ENCODE measurements at regions not wholly inside any gene's neighbourhood (a gene's known extent, or its start where the extent isn't known, plus 50 kb on each side); places are given as distances from the start of the nearest gene placed in this dataset.
"Not testable (repeated sequence)": the region's sequence is repeated elsewhere in the genome, so short reads cannot be mapped to it uniquely, and the experiment has no call there.

DNA sequence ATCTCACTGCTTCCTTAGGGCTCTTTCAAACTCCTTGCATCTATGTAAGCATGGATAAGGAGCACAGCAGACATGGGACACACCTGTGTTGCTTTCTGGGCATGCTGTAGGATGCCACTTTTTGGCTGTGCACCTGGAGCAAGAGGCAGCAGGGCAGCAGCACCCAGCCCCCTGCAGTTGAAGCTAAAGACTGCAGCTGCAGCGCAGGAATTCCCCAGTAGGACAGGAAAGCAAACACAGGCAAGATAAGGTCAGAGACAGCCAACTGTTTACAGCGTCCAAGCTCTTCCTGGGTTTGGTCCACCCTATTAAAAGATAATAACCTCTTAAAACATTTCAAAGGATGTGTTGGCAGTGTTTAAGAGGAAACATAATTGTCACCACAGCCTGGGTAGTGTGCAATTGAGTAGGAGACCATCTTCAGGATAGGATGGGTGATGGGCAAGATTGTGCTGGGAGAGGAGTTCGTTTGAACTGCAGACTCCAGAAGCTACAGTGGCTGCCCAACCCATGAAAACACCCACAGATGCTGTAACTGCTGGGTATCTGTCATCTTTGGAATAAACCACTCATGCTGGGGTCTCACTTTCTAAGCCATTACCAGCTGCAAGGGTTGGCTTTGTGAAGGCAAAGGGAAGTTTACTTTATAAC, 242.3 kb upstream of the PLGLB1 start:
- not testable (repeated sequence) for DNase-seq (ENCODE audit: low read depth)

DNA sequence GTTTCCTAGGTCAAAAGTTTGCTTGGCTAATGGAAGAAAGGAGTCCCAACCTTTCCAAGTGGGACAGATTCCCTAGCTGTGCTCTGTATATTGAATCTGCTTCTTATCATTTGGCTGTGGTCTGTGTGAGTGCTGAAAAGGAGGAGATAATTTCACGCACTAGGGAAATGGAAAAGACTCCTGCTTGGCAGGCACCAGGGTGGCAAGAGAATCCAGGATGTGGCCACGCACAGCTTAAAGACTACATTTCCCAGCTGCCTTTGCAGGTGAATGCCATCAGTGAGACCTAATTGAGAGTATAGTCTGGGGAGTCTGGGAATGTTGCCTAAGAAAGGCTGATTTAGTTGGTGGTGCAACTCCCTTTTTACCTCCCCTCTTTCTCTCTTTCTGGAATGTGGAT, 253.5 kb upstream of the PLGLB1 start:
- DNase-seq (ENCODE audit: low read depth) = not testable (repeated sequence)

DNA sequence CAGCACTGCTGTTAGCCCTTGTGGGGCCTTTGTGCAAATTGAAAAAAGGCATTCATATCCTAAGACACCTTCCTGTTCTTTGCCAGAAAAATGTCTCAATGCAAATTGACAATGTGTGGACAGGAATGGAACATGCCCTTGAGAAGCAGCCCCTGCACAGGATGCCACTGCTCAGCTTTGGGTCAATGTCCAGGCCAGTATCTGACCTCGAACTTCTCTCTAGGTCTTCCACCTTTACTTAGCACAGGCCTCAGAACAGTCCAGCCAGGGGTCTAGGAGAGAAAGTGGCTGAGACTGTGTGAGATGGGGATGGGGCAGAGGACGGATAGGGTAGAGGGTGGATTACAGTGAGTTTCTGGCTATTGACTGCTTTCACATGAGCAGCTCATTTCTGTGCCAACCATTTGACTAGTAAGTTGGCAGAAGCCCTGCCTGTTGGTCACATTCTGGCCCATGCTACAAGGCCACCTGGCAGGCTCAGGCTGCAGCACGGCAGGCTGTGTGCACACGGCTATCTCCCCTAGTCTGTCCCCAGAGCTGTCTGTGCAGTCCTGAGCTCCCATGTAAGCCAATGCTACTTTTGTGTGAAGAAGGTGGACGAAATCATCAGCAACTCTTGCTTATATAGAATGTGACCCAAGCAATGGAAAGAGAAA, 254.5 kb upstream of the PLGLB1 start:
- not testable (repeated sequence) for DNase-seq (ENCODE audit: low read depth)

DNA sequence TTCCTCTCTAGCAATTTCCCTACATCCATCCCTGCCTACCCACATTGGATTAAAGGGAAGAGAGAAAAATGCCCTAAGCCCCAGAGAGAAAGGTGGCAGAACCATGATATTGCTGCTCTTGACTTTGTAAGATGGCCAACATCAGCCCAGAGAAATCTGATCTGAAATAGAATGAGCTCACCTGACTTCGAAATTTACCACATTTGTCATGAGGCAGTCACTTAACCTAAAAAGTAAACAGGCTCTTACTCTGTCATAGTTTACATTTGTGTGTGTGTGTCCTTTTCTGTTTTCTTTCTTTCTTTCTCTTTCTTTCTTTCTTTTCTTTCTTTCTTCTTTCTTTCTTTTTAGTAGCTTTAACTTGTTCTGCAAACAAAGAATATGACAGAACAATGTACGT, 255.0 kb upstream of the PLGLB1 start:
- DNase-seq (ENCODE audit: low read depth) = not testable (repeated sequence)

DNA sequence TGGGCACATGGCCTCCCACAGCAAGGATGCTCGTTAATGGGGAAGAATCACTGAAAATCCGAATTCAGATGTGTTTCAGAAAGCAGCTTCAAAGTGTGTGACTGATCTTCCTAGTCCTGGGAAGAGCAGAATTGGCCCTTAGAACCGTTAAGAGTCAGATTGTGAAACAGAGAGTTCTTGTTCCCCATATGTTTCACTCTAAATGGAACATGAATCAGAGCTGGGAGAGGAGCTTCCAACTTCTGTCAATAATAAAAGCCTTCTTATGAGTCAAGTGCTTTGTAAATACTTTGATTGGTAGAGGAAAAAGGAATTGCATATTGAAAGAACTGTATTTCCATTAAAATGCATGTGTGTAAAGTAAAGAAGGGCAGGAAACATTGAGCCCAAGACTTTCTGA, 256.1 kb upstream of the PLGLB1 start:
- DNase-seq (ENCODE audit: low read depth) = not testable (repeated sequence)

DNA sequence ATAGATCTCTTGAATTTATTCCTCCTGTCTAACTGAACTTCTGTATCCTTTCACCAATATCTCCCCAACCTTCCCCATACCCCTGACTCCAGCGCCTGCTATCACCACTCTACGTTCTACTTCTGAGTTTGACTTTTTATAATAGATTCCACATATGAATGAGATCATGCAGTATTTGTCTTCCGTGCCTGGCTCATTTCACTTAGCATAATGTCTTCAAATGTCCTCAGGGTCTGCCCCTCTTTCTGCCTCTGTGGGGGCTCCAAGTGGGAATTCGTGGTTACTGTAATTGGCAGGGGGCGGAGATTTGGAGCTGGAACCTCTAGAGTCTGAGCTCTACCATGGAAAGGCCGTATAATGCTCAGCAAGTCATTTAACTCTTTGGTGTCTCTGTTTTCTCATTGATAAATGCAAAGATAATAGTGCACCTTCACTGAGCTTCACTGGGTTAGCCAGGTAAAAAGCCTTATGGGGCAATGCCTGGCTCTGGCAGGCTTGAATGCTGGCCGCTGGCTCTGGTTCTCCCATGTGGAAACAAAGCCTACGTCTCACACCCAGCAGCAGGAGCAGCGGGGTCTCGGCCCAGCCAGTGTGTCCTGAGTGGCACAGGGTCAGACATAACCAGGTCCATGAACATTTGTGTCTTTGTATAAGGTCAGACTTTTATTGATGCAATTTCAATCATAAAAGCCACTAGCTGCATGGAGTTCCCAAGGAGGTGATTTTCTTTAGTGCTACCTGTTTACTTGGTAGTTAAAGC, 259.1 kb upstream of the PLGLB1 start:
- not testable (repeated sequence) for DNase-seq (ENCODE audit: low read depth)

DNA sequence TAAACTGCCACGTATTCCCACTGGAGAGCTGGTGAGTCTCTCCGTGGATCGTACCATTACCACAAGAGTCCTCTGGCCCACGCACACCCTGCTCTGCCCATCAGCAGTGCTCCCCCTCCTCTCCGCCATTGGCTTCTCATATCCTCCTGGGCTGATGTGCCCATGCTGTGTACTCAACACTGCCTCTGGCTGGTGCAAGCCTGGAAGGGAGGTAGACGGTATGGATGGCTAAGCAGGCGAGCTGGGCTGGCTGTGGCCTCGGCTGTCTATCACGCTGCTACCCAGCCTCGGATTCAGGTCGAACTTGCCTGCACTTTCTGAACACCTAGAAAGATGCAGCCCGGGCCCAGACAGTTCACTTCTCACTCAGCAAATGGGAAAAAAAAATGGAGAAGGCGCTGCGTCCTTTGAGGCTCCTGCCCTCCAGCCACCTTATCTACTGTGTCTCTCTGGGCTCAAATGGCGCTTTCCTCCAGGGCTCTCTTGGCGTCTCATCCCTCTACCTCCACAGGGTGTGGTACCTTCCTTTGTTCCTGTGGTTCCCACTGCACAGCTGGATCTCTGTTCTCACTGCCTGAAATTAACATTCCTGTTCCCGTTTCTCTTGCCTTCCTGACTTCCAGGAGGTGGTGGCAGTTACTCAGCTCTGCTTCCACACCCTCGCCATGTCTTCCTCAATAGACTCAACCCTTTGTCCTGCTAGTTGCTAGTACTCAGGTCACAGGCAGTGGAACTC, 262.3 kb upstream of the PLGLB1 start:
- not testable (repeated sequence) for DNase-seq (ENCODE audit: low read depth)

DNA sequence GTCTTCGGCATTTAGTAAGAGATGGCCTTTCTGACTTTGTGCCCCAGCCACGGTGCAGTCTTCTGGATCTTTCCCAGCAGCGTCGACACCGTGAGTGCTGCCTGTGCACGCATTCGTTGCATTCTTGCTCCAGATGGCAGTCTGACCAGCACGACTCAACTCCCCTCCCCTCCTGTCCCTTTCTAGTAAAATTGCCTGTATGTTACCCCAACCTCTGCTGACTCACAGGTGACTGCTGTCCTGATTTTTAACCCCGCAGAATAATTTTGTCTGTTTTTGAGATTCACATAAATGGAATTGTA, 262.8 kb upstream of the PLGLB1 start:
- DNase-seq (ENCODE audit: low read depth) = not testable (repeated sequence)

DNA sequence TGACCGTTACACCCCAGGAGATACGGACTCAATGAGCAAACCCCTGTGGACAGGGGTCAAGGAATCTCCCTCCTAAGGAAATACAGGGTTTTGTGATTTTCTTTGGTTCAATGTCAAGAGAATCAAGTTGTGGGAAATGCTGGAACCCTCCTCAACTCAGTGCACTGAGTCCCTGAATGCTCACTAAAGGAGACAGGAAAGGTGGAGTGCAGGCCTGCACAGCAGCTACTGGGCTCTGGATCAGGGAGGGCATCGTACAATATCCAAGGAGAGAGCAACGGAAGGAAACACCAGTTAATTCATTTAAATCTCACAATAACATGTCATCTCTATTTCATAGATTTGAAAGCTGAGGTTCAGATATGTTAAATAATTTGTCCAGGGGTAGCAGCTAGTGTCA, 263.5 kb upstream of the PLGLB1 start:
- DNase-seq (ENCODE audit: low read depth) = not testable (repeated sequence)

DNA sequence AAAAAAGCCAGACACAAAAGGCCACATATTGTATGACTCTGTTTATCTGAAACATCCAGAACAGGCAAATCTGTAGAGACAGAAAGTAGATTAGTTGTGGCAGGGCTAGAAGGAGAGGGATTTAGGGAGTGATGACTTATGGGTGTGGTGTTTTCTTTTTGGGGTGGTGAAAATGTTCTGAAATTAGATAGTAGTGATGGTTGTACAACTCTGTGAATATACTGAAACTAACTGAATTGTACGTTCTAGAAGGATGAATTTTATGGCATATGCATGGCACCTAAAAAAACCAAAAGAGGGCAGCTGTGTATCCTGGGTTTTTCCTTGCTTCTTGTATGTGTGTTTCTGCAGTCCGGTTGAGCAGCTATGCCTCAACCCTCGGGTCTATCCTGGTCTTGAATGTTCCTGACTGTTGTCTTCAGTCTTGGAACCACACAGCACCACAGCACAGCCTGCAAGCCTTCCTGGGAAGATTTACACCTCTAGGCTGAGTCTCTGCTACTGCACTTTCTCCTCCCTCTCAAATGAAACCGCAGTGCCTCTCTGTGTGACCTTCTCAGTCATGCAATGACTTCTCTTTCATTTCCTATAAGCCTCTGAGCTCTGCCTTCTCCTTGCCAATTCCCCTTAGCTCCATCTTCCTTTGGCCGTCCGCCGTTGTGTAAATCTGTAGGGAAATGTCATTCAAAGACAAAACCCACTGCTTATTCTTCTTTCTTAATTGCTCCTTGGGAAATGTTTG, 269.1 kb upstream of the PLGLB1 start:
- DNase-seq (ENCODE audit: low read depth) = peak; percentile 3

DNA sequence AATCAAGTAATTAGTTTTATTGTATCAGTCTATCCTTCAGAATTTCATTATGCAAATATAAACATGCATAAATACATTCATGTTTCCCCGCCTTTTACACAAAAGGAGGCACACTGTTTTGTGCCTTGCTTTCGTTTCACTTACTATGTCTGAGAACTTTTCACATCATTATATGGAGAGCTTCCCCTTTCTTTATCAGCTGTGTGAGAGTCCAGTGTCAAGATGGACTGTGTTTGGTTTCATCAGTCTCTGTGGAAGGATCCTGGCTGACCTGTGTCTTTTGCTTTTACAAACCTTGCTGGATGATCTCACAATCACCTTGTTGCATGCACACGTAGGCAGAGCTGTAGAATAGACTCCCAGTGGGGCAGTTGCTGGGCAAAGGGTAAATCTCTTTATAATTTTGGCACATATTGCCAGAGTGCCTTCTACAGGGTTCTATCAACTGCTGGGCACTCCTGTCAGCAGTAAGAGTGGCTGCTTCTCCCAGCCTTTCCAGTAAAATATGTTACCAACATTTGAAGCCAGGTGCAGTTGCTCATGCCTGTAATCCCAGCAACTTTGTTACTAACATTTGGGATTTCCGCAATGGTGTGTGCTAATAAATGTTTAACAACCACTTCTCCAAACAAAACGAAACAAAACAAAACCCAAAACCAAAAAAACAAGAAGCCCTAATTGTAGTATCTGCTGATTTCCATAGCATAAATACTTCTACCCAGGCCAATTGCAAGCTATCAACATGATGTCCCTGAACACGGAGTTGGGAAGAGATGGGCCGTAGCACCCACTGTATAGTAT, 270.0 kb upstream of the PLGLB1 start:
- not testable (repeated sequence) for DNase-seq (ENCODE audit: low read depth)

DNA sequence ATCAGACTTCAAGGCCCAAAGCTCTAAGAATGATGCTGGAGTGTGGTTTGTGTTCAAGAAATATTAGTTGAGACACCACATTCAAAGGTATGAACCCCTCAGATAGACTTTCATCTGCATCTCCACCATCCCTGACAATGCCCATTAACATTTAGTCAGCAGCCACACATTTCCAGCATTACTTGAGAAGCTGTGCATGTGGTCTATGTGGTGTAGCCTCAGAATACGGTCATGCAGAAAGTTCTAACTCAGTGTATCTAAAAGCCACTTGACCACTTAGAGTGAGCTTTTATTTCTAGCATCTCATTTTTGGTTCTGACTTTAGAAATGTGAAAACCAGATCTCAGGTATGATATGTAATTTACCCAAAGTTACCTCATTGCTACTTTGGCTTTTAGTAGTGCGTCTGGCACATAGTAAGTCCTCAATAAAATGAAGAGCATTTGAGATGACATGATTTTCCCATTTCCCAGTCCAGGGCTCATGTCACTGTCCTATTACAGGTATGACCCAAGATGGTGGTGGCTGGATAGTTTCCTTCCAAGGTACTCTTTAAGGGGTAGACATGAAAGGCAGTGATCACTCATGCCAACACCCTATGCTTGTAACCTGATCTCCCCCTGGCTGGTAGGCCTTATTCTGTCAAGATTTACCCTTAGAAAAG, 272.4 kb upstream of the PLGLB1 start:
- not testable (repeated sequence) for DNase-seq (ENCODE audit: low read depth)

DNA sequence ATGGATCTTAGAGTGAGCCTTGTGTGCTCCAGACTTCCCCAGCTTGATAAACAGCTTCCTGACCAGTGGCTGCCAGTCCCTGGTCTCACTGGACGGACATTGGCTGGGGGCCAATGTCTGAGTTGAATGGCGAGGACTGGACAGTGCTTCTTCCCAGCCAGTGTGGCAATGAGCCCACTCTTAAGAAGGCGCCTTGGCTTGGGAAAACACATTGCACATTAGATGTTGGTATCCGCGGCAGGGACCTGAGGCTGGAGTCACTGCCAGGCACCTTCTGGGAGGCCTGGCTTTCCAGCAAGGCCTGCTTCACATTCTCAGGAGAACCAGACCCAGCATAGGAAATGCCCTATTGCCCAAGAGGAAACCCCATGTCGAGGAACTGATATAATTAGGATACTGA, 273.5 kb upstream of the PLGLB1 start:
- not testable (repeated sequence) for DNase-seq (ENCODE audit: low read depth)

DNA sequence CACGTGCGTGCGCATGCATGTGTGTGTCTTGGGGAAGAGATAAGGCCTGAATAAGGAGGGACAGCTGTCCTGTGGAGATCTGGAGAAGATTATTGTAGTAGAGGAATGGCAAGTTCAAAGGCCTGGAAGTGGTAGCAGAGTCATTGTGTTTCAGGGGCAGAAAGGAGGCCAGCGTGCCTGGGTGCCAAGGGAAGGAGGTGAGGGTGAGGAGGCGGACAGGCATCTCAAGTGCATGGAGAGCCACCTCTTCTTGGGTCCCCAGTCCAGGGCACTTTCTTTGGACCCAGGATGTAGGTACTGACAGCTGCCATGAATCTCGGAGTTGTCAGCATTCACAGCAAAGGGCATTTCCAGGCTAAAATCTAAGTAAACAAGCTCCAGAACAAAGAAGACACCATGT, 279.7 kb upstream of the PLGLB1 start:
- not testable (repeated sequence) for DNase-seq (ENCODE audit: low read depth)

DNA sequence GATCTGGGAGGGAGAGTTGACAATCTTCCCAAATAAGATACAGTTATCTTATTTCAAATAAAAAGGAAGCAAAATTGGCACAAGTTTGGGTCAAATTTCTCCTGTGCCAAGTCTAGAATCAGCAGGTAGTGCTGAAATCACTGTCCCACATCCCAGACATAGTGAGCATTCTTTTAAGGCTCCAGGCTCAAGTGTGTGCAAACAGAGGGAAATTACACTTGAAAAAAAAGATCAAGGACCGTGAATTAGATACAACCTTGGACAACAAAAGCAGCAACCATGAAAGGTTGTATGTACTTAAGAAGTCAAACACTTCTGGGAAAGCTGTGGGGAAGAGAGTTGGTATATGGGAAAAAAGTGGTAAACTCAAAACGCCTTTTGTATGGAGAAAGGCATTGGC, 280.2 kb upstream of the PLGLB1 start:
- not testable (repeated sequence) for DNase-seq (ENCODE audit: low read depth)

DNA sequence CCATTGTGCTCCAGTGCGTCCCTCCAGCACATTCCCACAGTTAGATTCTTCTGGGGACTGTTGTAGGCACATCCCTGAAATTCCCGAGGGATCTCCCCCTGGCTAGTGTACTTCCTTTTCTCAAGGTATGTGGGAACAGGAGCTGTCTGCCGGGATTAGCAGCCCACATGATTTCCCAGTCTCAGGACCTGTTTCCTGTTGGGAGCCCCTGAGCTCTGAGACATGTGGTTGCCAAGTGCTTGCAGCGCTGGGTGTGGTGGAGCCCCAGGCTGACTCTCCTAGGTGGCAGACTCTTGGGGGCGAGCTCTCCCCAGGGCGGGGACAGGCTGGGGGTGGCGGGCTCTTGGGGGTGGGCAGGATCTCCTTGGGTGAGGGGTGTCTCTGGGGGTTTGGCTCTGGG, 287.0 kb upstream of the PLGLB1 start:
- DNase-seq (ENCODE audit: low read depth) = not testable (repeated sequence)

DNA sequence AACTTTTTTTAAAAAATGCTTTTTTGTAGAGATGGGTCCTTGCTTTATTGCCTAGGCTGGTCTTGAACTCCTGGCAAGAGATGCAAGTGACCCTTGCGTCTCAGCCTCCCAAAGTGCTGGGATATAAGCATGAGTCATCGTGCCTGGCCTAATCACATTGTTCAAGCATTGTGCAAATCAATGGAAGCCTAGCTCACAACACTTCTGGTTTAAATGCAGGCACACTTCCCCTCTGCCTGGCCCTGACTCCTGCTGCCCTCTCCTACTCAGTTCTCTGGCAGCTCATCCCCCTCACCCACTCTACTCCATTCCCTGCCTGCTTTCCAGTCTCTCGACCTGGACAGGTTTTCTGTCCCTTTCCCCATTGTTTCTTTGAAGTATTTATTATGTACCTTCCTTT, 288.1 kb upstream of the PLGLB1 start:
- DNase-seq (ENCODE audit: low read depth) = not testable (repeated sequence)

DNA sequence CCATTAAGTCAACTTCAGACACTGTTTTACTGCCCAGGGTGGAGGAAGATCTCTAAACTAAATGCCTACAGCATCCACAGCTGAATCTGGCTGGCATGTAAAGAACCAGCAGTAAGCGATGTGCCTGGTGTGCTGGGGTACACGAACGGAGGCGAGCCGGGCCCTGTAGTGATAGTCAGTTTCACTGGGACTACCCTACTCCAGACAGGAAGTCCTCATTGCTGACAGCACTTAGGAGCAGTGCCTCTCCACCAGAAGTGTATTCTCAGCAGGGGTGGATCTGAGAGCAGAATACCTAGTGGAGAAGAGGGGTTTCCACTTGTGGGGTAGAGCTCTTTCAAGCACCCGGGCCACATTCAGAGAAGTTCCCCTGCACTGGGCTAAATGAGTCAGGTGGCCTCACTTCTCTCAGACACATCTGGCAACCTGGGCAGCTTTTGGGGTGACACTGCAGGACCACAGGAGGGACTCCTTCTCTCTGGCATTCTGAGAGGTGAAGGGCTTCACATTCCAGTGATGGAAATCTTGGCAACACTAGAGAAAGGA, 290.3 kb upstream of the PLGLB1 start:
- not testable (repeated sequence) for DNase-seq (ENCODE audit: low read depth)

DNA sequence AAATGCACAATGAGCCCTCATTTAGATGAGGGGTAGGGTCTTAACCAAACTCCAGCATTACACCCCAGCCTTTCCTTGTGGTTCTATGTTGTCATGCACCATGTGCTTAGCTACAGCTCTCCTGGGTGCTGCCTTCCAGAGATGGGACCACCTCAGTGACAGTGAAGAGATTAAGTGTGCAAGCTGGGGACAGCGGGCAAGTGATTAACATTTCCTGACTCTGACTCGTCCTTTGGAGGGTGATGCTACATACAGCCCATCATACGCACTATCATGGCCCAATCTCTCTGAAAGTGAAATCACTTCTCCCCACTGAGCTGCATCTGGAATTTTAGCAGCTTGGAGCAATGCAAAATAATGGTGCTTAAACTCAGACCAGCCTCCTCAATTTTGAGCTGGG, 293.0 kb upstream of the PLGLB1 start:
- DNase-seq (ENCODE audit: low read depth) = not testable (repeated sequence)

Data from iris pigment epithelial cell (primary cell).